HG03139 (cell line): ENCODE measurements at regions not wholly inside any gene's neighbourhood (a gene's known extent, or its start where the extent isn't known, plus 50 kb on each side); places are given as distances from the start of the nearest gene placed in this dataset.
"Not testable (repeated sequence)": the region's sequence is repeated elsewhere in the genome, so short reads cannot be mapped to it uniquely, and the experiment has no call there.

Source experiments
- ATAC-seq: cut with Tn5 transposase; IDR thresholded peaks from one replicate; pipeline ENCODE4 v1.9.1; 2021; ENCODE audit not compliant: unreplicated experiment

DNA sequence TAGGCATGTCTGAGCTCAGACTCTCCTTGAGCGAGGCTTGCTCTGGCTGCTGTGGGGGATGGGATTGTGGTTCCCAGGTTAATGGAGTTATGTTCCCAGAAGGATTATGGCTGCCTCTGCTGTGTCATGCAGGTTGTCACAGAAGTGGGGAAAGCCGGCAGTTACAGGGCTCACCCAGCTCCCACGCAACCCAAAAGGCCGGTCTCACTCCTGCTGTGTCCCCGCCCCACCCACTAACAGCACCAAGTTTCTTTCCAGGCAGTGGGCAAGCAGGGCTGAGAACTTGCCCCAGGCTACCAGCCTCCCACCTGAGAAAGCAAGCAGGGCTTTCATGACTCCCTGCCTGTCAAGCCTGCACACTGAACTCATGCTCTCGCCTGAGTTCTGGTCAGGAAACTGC lies 750.5 kb downstream of the FRK start:
- ATAC-seq = no peak

DNA sequence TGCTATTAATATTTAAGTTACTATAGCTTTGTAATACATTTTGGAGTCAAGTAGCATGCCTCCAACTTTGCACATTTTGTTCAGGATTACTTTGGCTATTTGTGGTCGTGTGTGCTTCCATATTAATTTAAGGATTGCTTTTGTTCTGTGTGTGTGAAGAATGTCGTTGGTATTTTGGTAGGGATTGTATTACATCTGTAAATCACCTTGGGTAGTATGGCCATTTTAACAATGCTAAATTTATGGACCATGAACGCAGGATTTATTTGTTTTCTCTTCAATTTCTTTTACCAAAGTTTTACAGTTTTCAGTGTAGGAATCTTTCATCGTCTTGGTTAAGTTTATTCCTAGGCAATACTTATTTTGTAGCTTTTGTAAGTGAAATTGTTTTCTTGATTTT lies 758.0 kb downstream of the FRK start:
- no peak for ATAC-seq

DNA sequence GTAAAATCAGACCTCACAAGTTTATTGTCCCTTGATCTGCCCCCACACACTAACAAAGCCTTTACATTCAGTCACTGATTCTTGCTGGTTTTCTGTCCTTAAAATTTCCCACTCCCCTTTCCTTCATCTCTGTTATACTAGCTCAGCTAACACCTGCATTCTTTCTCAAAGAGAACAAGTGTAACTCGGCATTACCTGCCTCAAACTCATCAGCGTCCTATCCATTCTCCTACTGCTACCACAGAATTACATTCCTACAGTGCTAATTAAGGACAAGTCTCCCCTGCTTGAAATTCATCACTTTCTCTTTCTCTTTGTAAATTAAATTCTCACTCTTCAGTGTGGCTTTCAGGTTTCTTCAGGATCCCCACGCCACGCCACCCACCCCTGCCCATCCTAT lies 773.2 kb downstream of the FRK start:
- no peak for ATAC-seq

DNA sequence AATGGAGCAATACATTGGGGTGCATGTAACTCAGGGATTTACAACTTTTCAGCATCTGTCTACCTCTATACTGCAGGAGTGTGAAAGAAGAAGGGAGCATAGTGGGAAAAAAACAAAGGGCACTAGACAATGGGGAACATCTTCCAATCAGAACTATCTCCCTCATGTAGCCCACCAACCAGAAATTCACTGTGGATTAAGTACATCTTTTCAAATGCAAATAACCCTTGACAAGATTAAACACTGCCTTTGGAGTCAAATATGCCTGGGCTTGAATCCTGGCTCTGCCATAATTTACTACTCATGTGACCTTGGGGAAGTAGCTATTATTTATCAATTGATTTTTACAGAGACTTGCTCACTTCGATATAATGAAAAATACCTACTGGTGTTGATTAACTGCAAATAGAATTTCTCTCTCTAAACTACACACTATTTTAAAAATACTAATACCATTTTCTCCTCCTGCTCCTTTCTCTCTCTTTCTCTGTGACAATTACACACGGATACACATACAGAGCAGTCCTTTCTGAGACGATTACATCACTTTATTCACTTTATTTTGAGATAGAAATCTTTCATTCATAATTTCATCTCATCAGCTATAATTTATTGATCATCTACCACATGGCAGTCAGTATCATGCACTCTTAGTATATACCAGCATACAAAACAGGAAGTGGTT lies 783.7 kb downstream of the FRK start:
- ATAC-seq = no peak

DNA sequence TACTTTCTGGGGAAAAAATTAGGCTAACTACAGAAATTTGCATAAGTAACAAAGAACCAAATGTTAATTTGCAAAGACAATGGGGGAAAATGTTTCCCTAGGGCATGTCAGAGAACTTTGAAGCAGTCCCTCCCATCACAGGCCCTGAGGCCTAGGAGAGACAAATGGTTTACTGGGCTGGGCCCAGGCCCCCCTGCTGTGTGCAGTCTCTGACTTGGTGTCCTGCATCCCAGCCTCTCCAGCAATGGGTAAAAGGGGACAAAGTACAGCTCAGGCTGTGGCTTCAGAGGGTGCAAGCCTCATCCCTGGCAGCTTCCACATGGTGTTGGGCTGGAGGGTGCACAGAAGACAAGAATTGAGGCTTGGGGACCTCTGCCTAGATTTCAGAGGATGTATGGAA lies 788.4 kb downstream of the FRK start:
- ATAC-seq = no peak

DNA sequence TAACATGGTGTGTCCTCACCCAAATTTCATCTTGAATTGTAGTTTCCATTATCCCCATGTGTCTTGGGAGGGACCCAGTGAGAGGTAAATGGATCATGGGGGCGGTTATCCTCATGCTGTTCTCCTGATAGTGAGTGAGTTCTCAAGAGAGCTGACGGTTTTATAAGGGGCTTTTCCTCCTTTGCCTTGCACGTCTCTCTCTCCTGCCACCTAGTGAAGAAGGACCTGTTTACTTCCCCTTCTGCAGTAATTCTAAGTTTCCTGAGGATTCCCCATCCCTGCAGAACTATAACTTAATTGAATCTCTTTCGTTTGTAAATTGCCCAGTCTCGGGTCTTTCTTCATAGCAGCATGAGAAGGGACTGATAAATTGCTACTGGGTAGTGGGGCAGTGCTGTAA lies 789.3 kb downstream of the FRK start:
- ATAC-seq = no peak

DNA sequence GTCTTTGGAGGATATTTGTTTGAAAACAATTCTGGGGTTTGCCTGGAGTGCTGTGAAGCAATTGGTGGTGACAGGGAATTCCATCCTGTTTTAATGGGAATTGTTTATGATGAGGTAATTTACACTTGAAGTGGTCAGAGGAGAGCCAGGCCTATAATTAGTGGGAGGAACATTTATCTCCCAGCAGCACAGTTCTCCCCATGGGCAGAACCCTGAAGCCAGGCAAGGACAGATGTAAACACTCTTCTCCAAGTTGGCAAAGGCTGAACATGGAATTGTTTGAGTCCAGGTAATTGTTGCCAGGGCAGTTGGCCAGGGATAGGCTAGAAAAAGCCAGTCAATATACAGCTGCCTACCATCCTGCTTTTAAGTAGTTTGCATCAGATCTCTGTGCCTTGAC lies 789.7 kb downstream of the FRK start:
- no peak for ATAC-seq

DNA sequence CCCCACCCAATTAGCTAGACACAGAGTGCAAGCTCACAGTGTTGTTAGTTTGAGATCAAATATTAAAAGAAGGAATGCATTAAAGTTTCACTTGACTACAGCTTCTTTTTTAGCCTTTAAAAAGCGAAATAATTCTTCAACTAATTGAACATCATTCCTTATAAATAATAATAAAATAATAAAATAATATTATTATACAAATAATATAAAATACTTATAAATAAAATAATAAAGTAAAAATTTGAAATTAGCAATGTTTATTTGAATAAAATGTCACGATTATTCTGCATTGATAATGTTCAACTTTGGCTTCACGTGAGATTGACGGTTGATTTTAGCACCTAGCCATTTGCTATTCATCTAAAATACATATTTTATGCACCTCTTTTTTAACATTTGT lies 819.3 kb downstream of the FRK start:
- ATAC-seq = no peak

DNA sequence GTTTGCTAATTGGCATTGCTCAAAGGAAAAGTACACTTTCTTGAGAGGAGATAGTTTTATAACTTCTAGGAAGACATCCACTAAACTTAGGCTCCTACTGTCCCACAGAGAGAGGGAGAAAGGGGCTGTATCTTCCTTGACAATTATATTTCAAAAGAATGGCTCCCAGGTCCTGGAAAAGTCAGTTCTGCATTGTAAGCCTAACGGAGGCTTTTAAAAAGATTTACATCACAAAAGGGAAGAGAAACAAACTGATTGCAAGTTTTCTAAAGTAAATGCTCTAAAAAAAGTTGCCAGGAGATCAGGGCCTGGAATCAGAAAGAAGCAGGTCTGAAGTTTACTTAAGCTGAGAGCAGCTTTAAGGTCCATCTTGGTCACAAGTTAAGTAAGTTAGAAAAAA lies 839.5 kb downstream of the FRK start:
- no peak for ATAC-seq

DNA sequence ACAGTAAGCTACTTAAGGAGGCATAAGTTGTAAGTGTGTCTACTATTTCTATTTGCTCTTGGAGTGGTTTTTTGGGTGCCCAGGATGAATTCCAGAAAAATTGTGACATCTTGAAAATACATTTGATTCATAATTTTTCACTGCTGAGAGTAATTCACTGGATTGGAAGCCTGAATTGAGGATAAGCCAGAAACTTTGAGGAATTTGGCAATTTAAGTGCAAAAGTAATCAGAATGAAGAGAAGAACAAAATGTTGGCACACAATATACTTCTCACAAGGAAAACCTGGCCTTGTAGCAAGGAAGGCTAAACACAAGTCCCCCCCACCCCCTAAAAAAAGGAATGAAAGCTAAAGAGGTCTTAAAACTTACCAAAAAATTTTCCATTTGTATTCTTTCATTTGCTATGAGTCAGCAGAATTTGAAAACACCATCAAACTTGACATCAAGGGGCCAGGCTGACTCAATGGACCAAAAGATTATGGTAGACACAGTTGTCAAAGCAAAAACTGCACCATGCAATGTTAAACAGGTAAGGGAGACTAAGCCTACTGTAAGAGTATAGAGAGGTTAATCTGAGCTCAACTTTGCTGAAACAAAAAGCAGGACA lies 840.0 kb downstream of the FRK start:
- no peak for ATAC-seq

DNA sequence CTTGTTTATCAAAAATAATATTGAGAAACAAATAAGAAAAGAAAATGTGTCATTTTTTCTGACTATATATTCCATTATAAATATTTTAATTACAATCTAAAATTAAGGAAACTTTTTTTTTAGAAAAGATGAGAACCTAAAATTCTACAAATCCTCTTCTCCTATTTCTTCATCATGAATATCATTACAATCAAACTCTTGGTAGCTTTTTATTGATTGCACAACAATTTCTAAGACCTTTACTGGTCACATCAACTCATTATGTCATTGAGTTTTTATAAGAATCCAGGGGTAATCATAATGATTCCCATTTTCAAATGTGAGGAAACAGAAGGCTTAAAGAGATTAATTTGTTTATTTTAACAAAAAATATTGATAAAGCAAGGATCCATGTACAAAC lies 841.0 kb downstream of the FRK start:
- ATAC-seq = no peak

DNA sequence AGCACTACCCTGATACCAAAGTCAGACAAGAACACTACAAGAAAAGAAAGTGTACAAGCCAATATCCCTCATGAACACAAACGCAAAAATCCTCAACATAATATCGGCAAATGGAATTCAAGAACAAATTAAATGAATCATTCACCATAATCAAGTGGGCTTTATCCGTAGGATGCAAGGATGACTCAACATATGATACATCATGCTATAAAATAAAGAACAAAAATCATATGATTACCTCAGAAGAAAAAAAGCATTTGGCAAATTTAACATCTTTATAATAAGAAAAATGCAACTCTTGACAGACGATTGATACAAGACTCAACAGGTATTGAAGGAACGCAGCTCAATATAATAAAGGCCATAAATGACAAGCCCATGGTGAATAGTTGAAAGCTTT lies 843.9 kb downstream of the FRK start:
- ATAC-seq = no peak

DNA sequence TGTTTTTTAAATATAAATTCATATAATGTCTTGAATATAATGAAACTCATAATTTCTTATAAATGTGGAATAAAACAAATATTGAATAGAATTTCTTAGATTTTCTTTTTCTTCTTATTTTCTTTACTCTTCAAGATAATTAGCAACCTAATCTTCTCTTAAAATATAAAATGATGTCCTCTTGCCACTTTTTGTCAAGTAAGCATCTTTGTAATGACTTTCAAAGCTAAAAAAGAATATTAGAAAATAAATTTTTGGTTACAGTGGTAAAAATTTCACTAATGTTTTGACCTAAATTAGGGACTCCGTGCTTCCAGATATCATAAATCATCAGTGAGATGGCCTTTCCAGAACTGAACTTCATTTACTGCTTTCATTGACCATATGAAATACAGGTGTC lies 846.4 kb downstream of the FRK start:
- no peak for ATAC-seq

DNA sequence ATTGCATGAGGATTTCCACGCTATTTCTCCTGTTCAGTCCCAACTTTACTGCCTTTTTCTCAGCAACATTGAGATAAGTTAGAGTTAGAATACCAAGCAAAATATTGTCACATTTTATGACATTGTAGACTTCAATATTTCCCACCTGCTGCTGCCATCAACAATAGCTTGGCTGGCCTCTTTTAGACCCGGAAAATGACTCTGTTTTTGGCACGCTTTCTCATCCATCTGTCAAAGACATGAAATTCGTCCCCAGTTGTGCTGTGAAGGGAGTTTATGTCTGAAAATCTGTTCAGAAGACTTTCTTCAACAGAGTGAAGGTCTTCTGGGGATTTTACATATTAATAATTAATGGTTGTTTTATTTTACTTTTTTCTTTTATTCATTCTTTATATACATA lies 857.3 kb downstream of the FRK start:
- ATAC-seq = no peak

DNA sequence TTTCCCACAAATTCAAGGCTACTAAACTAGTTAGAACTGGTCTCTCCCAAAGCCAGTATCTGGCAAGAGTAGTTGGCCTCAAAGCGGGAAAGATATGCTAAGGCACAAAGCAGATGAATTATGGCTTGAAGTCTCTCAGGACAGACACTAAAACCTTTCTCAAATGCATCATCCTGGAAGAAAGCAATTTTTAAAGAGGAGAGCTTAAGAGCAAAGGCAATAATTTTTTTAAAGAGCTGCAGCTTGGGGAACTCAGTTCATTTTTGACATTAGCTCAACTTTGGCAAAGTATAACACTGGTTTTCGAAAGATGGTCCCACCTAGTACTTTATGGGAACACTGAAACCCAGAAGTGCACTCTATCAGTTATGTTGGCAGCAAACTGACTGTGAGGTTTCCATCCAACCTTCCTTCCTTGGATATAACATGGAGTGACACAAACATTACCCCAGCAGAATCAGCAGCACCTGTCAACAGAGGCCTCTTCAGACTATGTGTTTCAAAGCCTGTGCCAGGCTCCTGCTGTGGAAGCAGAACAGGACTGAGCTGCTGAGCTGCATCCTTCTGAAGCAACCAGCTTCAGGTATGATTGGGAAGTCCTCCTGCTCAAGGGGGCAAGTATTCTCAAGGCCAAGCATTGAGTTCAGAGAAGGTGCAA lies 852.3 kb upstream of the HS3ST5 start:
- no peak for ATAC-seq

DNA sequence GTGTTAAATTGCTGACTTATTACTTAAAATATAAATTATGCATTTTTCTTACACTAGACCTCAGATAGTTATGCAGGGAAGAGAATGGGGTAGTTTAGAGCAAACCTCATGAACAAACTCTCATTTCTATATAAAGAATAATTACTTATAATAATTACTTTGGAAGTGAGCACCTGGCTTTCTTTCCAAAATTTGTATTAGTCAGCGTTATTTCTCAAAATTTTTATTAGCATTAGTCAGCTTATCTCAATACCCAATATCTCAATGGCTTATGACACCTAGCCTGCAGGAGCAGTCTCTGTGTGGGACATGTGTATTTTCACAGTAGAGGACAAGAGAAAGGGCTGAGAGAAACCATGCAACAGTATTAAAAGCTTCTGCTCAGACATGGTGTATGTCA lies 849.2 kb upstream of the HS3ST5 start:
- ATAC-seq = no peak

DNA sequence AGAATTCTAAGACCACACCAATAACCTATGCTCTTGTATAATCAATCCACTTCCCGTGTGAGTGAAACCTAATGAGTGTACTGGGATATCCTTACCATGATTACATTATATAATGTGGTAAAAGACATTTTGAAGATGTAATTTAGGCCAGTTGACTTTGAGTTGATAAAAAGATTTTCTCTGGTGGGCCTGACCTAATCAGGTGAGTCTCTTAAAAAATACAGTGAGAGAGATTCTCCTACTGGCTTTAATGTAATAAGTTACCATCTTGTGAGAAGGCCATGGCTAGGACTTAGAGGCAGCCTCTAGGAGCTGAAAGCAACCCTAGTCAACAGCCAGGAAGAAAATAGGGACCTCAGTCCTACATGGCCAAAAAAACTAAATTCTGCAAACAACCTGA lies 847.7 kb upstream of the HS3ST5 start:
- no peak for ATAC-seq

DNA sequence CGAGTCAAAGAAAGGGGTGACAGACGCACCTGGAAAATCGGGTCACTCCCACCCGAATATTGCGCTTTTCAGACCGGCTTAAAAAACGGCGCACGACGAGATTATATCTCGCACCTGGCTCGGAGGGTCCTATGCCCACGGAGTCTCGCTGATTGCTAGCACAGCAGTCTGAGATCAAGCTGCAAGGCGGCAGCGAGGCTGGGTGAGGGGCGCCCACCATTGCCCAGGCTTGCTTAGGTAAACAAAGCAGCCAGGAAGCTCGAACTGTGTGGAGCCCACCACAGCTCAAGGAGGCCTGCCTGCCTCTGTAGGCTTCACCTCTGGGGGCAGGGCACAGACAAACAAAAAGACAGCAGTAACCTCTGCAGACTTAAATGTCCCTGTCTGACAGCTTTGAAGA lies 832.6 kb upstream of the HS3ST5 start:
- not testable (repeated sequence) for ATAC-seq

DNA sequence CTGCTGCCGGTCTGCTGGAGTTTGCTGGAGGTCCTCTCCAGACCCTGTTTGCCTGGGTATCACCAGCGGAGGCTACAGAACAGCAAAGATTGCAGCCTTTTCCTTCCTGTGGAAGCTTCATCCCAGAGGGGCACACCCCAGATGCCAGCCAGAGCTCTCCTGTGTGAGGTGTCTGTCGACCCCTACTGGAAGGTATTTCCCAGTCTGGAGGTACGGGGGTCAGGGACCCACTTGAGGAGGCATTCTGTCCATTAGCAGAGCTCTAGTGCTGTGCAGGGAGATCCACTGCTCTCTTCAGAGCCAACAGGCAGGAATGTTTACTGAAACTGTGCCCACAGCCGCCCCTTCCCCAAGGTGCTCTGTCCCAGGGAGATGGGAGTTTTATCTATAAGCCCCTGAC lies 823.1 kb upstream of the HS3ST5 start:
- not testable (repeated sequence) for ATAC-seq

DNA sequence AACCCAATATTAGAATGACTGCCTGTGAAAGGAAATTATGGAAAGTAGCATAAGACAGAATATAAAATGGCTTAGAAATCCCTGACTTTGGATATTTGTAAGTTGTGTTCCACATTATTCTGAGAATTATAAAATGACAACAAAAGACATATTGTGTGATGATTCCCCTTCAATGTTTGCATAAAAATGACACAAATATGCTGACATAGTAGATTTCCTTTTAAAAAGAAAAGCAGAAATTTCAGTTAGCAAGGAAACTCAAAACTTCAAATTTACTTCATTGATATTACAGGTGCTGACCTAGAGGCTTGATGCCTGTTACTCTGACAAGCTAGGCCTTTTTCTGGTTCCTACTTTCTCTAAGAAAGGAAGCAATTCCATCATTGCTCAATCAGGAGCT lies 816.9 kb upstream of the HS3ST5 start:
- ATAC-seq = no peak

DNA sequence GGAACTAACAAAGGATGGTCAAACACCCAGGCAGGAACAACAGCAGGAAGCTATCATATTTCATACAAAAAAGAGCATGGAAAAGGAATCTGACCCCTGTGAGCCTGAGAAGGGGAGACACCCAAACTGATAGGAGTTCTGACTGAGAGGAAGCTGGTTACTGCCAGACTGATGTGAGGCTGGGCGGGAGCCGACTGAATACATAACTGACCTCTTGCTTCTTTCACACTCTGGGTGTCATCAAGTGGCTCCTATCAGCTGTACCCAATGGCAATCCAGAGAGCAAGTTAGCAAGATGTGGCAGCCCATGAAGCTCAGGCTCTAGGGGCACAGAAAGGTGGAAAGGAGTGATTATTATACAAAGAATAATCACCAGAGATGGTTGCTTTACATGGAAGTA lies 795.1 kb upstream of the HS3ST5 start:
- ATAC-seq = no peak

DNA sequence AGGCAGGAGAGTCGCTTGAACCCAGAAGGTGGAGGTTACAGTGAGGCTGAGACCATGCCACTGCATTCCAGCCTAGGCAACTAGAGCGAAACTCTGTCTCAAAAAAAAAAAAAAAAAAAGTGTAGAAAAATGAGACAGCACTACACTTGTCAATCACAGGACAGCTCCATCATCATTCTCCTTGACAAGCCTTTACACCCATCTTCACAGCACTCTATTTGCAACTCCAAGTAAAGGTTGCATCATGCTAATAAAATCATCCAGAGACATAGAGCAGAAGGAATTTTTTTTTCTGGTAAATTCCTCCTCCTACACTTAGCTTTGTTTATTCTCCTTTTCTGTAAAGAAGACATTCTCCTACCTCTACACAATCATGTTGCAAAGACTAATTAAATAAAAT lies 791.0 kb upstream of the HS3ST5 start:
- ATAC-seq = no peak
